Liver (tissue), 8 donors: ENCODE measurements at regions not wholly inside any gene's neighbourhood (a gene's known extent, or its start where the extent isn't known, plus 50 kb on each side); places are given as distances from the start of the nearest gene placed in this dataset.

Experiments used
- DNase-seq: peaks from one replicate; pipeline ENCODE4 v3.0.0-alpha.2; 2017; ENCODE audit warnings: low spot score
- H3K27ac ChIP-seq, 2 donors: one replicate each; pipeline ENCODE4 v1.7.0; 2013; ENCODE audit warnings: inconsistent platforms in 2 of 2, low read length in 2 of 2, control low read depth in 1 of 2, low read depth in 1 of 2, mild to moderate bottlenecking in 1 of 2
- H3K27me3 ChIP-seq, 4 donors: one replicate each; pipeline versions ENCODE4 v1.6.1 to v1.7.0; 2013; ENCODE audit warnings: low read length in 3 of 4, inconsistent platforms in 1 of 4, mild to moderate bottlenecking in 1 of 4, moderate library complexity in 1 of 4; ENCODE audit not compliant: control insufficient read depth in 4 of 4, insufficient read depth in 4 of 4
- H3K36me3 ChIP-seq, 4 donors: one replicate each; pipeline versions ENCODE4 v1.6.1 to v1.7.0; 2013; ENCODE audit warnings: low read length in 3 of 4, mild to moderate bottlenecking in 3 of 4, low read depth in 1 of 4, moderate library complexity in 1 of 4; ENCODE audit not compliant: control insufficient read depth in 4 of 4, insufficient read depth in 3 of 4
- H3K4me1 ChIP-seq, 4 donors: one replicate each; pipeline versions ENCODE4 v1.6.1 to v1.7.0; 2013; ENCODE audit warnings: low read length in 3 of 4, mild to moderate bottlenecking in 3 of 4, moderate library complexity in 1 of 4; ENCODE audit not compliant: control insufficient read depth in 4 of 4, insufficient read depth in 4 of 4
- H3K4me3 ChIP-seq, 3 donors: one replicate each; pipeline versions ENCODE4 v1.6.1 to v1.7.0; 2013; ENCODE audit warnings: low read length in 3 of 3, control low read depth in 1 of 3, low read depth in 1 of 3, mild to moderate bottlenecking in 1 of 3
- H3K9ac ChIP-seq, 2 donors: one replicate each; pipeline ENCODE4 v1.7.0; 2013; ENCODE audit warnings: low read length in 2 of 2, mild to moderate bottlenecking in 2 of 2, moderate library complexity in 2 of 2, control low read depth in 1 of 2, low read depth in 1 of 2
- H3K9me3 ChIP-seq, 4 donors: one replicate each; pipeline versions ENCODE4 v1.6.1 to v1.7.0; 2013; ENCODE audit warnings: low read length in 3 of 4; ENCODE audit not compliant: control insufficient read depth in 4 of 4
- ATF3 ChIP-seq: IDR thresholded peaks from 2 replicates; pipeline ENCODE4 v1.6.1; 2016; ENCODE audit warnings: antibody characterized with exemption
- EGR1 ChIP-seq, 2 donors: IDR thresholded peaks; 2 replicates each; pipeline ENCODE4 v1.6.1; 2016 to 2018; ENCODE audit warnings: antibody characterized with exemption in 2 of 2, low read depth in 2 of 2
- FOXA1 ChIP-seq: IDR thresholded peaks from 2 replicates; pipeline ENCODE4 v1.6.1; 2016; ENCODE audit warnings: antibody characterized with exemption
- FOXA2 ChIP-seq: IDR thresholded peaks from 2 replicates; pipeline ENCODE4 v1.6.1; 2016; ENCODE audit warnings: antibody characterized with exemption
- GABPA ChIP-seq, 2 donors: IDR thresholded peaks in 1 of 2; conservative IDR thresholded peaks in 1 of 2; 2 replicates each; pipeline ENCODE4 v1.6.1; 2016; ENCODE audit warnings: antibody characterized with exemption in 2 of 2, mild to moderate bottlenecking in 1 of 2, moderate library complexity in 1 of 2
- HNF4G ChIP-seq: IDR thresholded peaks from 2 replicates; pipeline ENCODE4 v1.6.1; 2016; ENCODE audit warnings: antibody characterized with exemption
- JUND ChIP-seq, 2 donors: IDR thresholded peaks; 2 replicates each; pipeline ENCODE4 v1.6.1; 2016; ENCODE audit warnings: antibody characterized with exemption in 2 of 2
- MAX ChIP-seq: IDR thresholded peaks from 2 replicates; pipeline ENCODE4 v1.6.1; 2016; ENCODE audit warnings: antibody characterized with exemption
- NR2F2 ChIP-seq: IDR thresholded peaks from 2 replicates; pipeline ENCODE4 v1.6.1; 2016; ENCODE audit warnings: antibody characterized with exemption
- RAD21 ChIP-seq, 2 donors: IDR thresholded peaks; 2 replicates each; pipeline ENCODE4 v1.6.1; 2016; ENCODE audit warnings: antibody characterized with exemption in 2 of 2, mild to moderate bottlenecking in 2 of 2
- REST ChIP-seq: IDR thresholded peaks from 2 replicates; pipeline ENCODE4 v1.6.1; 2016; ENCODE audit warnings: antibody characterized with exemption, mild to moderate bottlenecking
- RXRA ChIP-seq, 2 donors: IDR thresholded peaks; 2 replicates each; pipeline ENCODE4 v1.6.1; 2017 to 2018; ENCODE audit warnings: antibody characterized with exemption in 2 of 2, mild to moderate bottlenecking in 1 of 2
- SP1 ChIP-seq: IDR thresholded peaks from 2 replicates; pipeline ENCODE4 v1.6.1; 2018; ENCODE audit warnings: antibody characterized with exemption, mild to moderate bottlenecking
- TAF1 ChIP-seq: conservative IDR thresholded peaks from 2 replicates; pipeline ENCODE4 v1.6.1; 2016; ENCODE audit warnings: antibody characterized with exemption, mild to moderate bottlenecking
- YY1 ChIP-seq: IDR thresholded peaks from 2 replicates; pipeline ENCODE4 v1.6.1; 2016; ENCODE audit warnings: antibody characterized with exemption, mild to moderate bottlenecking
- ZBTB33 ChIP-seq: IDR thresholded peaks from 2 replicates; pipeline ENCODE4 v1.6.1; 2016; ENCODE audit warnings: antibody characterized with exemption
- WGBS: extraction: QIAGEN DNeasy Blood & Tissue Kit; methylation state at CpG from one replicate; pipeline ENCODE4 v1.1.7; 2013; 5-methylcytosine and 5-hydroxymethylcytosine counted together
- TF ChIP-seq, protein P1 (sequence below): fragments of 150-350 bp; IDR thresholded peaks from 2 replicates; pipeline ENCODE4 v1.5.1; 2017; ENCODE audit warnings: improper control_type of control experiment, low read depth, low read length; ENCODE audit not compliant: missing input control
- donor health status: healthy.
- donor health status: healthy.
- donor health status: healthy.
- donor health status: healthy.
- donor health status: healthy.

GRCh38 chr9:99602854-99603253, 218.8 kb upstream of the NR4A3 start:
- no peaks in the 10 kb centered on the region for H3K4me1 ChIP-seq
- no peaks in the 10 kb centered on the region for H3K36me3 ChIP-seq
- TF ChIP-seq MAX (no peak), HNF4G (no peak), GABPA (IDR thresholded peaks at IDR 0.05 in 1 of 2, conservative IDR thresholded peaks at IDR 0.05 in 1 of 2) (no peak), SP1 (no peak), YY1 (no peak), FOXA1 (no peak), REST (no peak), RAD21 (IDR thresholded peaks at IDR 0.05) (no peak), FOXA2 (no peak), ATF3 (no peak)
- TF ChIP-seq, protein P1, sequence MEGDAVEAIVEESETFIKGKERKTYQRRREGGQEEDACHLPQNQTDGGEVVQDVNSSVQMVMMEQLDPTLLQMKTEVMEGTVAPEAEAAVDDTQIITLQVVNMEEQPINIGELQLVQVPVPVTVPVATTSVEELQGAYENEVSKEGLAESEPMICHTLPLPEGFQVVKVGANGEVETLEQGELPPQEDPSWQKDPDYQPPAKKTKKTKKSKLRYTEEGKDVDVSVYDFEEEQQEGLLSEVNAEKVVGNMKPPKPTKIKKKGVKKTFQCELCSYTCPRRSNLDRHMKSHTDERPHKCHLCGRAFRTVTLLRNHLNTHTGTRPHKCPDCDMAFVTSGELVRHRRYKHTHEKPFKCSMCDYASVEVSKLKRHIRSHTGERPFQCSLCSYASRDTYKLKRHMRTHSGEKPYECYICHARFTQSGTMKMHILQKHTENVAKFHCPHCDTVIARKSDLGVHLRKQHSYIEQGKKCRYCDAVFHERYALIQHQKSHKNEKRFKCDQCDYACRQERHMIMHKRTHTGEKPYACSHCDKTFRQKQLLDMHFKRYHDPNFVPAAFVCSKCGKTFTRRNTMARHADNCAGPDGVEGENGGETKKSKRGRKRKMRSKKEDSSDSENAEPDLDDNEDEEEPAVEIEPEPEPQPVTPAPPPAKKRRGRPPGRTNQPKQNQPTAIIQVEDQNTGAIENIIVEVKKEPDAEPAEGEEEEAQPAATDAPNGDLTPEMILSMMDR = no peak
- DNase-seq = no peak
- no peak overlapping the region for H3K27ac ChIP-seq
- H3K27me3 ChIP-seq = no peaks in the 10 kb centered on the region
- no peaks in the 10 kb centered on the region for H3K9me3 ChIP-seq
- H3K9ac ChIP-seq = no peak overlapping the region
- H3K4me3 ChIP-seq = no peak overlapping the region

DNA sequence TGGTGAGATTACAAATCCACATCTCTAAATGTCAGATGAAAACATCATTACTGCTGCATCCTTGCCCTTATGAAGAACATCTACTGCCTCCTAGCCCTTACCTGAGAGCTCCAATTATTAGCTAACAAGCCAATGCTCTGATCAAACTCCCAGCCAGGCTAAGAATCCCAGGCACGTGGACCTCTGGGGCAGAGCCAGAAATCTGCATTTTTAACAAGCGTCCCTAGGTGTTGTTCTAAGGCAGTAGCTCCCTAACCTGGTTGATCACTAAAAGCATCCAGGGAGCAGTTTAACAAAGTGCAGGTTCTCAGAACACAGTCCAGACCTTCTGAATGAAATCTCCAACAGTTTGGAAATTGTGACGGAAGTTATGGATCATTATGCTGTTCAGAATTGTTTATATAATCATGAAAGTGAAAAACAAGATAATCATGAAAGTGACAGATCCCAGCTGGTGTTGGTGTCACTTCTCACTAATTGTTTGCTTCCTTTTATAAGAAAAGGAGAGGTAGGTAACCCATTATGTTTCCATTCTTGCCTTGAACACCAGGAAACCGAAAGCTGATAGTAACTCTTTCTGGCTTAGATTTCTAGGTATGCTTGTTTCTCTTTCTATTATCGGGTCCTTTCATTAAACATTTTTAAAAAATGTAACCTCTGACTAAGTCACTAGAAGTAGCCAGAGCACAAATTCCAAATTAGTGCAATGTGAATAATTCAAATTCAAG, 216.5 kb upstream of the NR4A3 start:
- 73% methylated on average over 5 of the region's 5 CpGs for WGBS
- H3K36me3 ChIP-seq = no peaks in the 10 kb centered on the region
- H3K9ac ChIP-seq = no peak overlapping the region
- H3K4me1 ChIP-seq = no peaks in the 10 kb centered on the region
- no peak overlapping the region for H3K4me3 ChIP-seq
- TF ChIP-seq ZBTB33 (no peak), MAX (no peak), EGR1 (IDR thresholded peaks at IDR 0.05; ENCODE audit: low read depth in 2 of 2) (no peak), RXRA (IDR thresholded peaks at IDR 0.05) (no peak), HNF4G (no peak), FOXA1 (no peak), JUND (IDR thresholded peaks at IDR 0.05) (no peak), TAF1 (no peak), RAD21 (IDR thresholded peaks at IDR 0.05) (no peak), NR2F2 (no peak), ATF3 (no peak), GABPA (IDR thresholded peaks at IDR 0.05 in 1 of 2, conservative IDR thresholded peaks at IDR 0.05 in 1 of 2) (no peak), SP1 (no peak), FOXA2 (no peak)
- TF ChIP-seq, protein P1 = no peak
- no peaks in the 10 kb centered on the region for H3K27me3 ChIP-seq
- H3K9me3 ChIP-seq = no peaks in the 10 kb centered on the region
- no peak for DNase-seq
- H3K27ac ChIP-seq = no peak overlapping the region
